LNCAP (cell line): ENCODE measurements at regions not wholly inside any gene's neighbourhood (a gene's known extent, or its start where the extent isn't known, plus 50 kb on each side); places are given as distances from the start of the nearest gene placed in this dataset.

Source experiments
- CTCF ChIP-seq: fragments of 450-650 bp; IDR thresholded peaks from 2 replicates; pipeline ENCODE4 v1.5.1; 2017; ENCODE audit warnings: mild to moderate bottlenecking

GRCh38 chr2:14752295-14752694 lies 119.8 kb downstream of the LRATD1 start:
- no peak for TF ChIP-seq CTCF

- TF ChIP-seq CTCF = no peak
Observed at GRCh38 chr2:14756122-14756541, 123.6 kb downstream of the LRATD1 start.

- no peak for TF ChIP-seq CTCF
Observed at GRCh38 chr2:14756981-14757657, 124.6 kb downstream of the LRATD1 start.

- TF ChIP-seq CTCF = no peak
Observed at GRCh38 chr2:14759082-14759481, 126.6 kb downstream of the LRATD1 start.

GRCh38 chr2:14760169-14760568 lies 127.7 kb downstream of the LRATD1 start:
- no peak for TF ChIP-seq CTCF

- no peak for TF ChIP-seq CTCF
Observed at GRCh38 chr2:14761118-14761517, 128.6 kb downstream of the LRATD1 start.

GRCh38 chr2:14773696-14774095 lies 141.2 kb downstream of the LRATD1 start:
- no peak for TF ChIP-seq CTCF
